EH (cell line): ENCODE measurements at regions not wholly inside any gene's neighbourhood (a gene's known extent, or its start where the extent isn't known, plus 50 kb on each side); places are given as distances from the start of the nearest gene placed in this dataset.
"Not testable (repeated sequence)": the region's sequence is repeated elsewhere in the genome, so short reads cannot be mapped to it uniquely, and the experiment has no call there.

Experiments used
- DNase-seq: peaks from one replicate; pipeline ENCODE4 v3.0.0-alpha.2; 2015; ENCODE audit warnings: low read depth

DNA sequence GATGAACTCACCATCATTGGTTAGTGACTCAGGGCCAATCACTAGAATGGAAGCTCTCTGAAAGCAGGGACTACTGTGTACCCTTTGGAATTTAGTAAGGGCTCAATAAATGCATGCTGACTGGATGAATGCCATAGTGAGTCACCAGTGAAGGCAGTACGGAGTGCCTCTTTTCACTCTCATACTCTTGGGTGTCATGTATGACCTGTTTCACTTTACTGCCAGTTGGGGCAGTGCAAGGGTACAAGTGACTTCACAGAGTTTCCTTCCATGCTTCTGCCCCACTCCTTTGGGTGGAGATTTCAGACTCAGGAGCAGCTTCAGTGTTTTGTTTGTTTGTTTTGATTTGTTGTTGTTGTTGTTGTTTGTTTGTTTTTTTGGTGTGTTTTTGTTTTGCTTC lies 57.7 kb downstream of the SOX3 start:
- no peak for DNase-seq

DNA sequence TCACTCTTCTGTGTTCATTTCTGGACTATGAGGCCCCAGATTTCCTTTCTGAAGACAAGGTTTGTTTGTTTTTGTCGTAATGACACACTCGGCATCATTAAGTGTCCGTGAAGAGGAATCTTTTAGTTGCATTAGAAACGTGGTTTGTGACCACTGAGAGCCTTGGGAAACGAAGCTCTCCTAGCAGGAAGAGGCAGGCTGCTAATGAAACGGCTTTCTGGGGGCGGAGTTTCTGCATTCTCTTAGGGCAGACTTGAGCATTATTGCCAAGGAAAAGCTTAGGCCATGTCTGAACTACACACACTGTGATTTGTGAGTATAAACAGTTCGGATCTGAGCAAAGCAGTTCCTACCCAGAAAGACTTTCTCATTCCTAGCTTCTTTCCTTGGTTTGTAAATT lies 64.0 kb downstream of the SOX3 start:
- DNase-seq: peak; percentile 0

DNA sequence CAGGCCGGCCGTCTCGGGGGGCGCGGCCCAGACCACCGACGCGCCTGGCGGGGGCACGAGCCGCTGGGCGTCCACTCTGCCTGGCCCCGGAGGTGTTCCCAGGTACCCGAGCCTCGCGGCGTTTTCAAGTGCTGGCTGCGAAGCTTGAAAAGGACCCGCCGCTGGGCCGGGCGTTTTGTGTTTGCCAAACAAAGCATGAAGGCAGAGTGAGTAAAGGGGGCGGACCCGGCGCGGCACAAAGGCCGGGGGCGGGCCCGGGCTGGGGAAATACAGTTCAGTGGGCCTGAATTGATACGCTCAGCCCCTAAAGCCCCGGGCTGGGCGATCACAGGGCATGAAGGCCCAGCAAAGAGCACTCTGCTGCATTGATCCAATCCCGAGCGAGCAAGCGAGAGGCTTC lies 65.4 kb downstream of the SOX3 start:
- DNase-seq: no peak

DNA sequence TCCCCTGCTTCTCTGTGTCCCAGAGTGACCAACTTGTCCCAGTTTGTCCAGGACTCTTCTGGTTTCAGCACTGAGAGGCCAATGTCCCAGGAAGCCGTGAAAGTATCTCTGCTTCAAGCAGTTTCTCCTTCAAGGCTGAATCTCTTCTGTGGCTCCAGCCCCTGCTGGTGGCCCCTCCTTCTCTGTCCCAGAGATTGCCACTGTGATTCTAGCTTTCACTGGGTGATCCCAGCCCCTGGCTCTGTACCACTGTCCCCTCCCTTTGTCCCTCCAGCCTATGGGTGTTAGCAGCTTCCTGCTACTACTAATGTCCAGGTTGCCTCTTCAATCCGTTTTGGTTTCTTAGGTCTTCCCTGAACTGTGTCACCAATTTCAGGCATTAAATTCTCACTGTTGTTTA lies 70.5 kb downstream of the SOX3 start:
- no peak for DNase-seq

DNA sequence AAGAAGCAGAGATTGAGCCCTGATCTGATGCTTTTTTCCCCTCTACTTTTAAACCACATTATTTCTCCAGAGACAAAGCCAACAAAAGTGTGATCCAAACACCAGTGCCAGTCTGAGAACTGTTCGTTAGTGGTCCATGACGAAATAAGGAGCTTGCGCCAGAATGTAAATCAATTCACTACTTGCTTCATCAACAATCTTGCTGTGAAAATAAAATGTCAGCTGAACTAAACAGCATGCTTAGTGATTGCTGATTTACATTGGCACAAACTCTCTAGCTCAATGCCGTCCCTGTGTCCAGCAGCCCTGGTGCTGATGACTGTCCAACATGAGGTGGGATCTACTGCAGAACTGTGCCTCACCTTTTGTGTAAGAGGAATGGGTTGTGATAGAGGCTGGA lies 71.3 kb downstream of the SOX3 start:
- no peak for DNase-seq

DNA sequence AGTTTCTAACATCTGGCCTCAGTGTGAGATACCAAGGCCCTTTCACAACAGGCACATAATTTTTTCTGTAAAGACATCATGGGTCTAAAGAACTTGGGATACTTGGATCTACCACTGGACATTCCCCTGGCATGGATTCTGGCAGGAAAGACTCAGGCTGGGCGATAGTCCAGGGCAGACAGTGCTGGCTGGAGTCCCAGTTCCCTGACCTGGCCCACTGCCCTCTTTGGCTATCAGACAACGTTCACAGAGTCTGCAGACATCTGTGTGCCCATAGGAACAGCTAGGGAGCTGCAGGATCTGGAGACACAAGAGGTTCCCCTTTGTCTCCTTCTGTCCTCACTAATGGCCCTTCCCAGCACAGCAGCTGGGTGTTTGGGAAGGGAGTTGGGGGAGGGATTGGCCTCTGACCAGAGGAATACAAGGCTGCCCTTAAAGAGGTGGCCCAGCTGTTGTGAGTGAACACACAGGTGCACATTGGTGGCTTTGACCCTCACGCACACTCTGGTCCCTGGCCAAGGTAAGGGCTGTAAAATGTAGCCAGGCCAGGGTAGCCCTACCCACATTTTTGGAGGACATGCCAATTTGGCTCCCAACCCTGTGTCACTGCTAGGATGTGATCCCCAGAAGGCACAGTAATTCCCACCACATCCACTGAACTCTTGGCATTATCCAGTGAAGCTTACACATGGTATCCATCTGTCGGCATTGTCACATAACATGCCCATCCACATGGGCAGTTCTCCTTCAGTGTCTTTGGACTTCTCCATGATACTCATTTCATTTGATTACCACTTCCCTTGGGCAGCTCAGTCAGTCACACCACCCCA lies 72.3 kb downstream of the SOX3 start:
- DNase-seq: no peak

DNA sequence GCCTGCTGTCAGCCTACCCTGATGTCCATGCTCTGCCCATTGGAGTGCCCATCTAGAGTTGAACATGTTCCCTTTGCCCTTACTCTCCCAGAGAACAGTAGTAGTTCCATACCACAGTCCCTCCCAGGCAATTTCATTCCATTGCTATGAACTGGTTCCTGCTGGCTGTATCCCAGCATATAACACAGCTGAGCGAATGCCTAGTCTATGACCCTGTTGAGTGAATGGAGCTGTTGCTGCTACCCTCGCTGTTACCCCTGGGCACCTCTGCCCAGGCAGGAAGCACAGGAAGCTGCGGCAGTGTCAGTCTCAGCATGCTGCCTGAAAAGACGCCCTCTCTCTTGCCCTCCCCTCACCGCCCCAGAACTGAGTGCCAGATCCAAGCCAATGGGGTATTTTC lies 73.3 kb downstream of the SOX3 start:
- DNase-seq: no peak

DNA sequence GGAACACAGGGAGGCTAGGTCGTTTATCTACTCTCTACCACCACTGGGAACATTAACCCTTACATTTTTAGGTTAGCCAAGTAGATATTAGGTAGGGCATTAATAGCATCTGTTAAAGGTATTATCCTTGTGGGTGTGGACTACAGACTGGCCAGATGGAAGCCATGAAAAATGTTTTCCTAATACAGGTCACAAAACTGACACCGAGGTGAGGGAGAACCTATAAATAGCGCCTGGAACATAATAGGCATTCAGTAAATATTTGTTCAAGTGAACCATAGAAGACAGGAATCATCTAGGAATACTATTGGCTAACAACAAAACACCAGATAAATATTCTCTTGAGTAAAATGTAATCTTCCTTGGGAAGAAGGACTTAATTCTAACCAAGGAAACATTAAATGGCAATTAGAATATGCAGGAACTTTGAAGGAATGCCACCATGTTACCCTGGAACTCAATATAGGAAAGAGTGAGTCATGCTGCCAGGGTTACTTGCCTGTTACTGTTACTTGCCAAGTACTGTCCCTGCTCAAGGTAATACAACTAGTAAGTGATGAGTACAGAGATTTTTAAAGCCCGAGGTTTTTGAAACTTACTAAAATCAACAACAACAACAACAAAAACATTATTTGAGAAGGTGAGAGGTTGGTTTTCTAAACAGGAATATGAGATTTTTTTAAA lies 79.0 kb downstream of the SOX3 start:
- no peak for DNase-seq

DNA sequence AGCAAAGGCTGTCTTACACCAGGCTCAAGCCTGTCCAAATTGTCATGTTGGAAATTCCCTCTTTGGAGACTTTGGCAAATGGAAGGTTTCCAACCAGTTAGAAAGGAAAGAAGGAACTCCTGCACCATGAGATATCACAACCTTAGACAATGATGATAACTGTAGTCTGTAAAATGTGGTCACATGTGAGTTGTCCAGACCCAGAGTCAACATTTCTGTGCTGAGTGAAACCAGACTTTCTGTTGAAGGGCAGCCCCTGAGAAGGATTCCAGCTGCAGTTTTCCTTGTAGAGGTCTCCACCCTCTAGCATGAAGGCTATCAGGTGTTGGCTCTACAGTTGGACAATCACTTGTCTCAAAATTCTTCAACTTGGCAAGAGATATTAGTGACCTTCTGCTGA lies 82.4 kb downstream of the SOX3 start:
- DNase-seq: no peak

DNA sequence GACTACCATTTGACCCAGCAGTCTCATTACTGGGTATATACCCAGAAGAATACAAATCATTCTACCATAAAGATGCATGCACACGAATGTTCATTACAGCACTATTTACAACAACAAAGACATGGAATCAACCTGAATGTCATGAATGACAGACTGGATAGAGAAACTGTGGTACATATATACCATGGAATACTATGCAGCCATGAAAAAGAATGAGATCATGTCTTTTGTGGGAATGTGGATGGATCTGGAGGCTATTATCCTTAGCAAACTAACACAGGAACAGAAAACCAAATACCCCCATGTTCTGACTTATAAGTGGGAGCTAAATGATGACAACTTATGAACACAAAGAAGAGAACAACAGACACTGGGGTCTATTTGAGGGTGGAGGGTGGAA lies 102.7 kb downstream of the SOX3 start:
- DNase-seq: not testable (repeated sequence)

DNA sequence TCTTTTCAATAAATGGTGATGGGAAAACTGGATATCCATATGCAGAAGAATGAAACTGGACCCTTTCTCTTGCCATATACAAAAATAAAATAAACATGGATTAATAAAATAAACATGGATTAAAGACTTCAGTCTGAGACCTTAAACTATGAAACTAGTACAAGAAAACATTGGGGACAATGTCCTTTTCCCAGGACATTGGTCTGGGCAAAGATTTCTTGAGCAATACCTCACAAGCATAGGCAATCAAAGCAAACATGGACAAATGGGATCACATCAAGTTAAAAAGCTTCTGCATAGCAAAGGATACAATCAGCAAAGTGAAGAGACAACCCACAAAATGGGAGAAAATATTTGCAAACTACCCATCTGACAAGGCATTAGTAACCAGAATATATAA lies 108.5 kb downstream of the SOX3 start:
- DNase-seq: not testable (repeated sequence)

DNA sequence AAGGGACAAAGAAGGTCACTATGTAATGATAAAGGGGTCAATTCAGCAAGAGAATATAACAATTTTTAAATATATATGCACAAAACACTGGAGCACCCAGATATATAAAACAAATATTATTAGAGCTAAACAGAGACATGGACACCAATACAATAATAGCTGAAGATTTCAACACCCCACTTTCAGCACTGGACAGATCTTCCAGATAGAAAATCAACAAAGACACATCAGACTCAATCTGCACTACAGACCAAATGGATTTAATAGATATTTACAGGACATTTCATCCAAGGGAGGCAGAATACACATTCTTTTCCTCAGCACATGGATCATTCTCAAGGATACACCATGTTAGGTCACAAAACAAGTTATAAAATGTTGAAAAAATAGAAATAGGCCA lies 111.4 kb downstream of the SOX3 start:
- DNase-seq: no peak

DNA sequence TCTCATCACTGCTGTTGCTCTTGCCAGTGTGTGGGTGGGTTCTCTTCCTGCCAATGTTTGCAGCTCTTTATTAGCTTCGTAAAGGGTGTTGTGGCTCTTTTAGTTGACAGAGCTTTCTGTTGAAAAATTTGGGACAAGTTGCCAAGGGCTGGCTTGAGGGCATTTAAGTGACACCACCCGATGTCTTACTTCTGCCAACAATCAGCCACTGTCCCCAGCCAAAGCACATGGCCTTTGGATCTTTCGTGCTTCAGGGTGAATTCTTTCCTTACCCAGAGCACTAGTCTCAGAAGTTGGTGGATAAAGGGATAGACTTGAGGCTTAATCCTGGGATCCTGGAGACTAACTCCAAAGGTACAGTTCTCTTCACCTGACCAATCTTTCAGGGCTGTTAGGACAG lies 113.6 kb downstream of the SOX3 start:
- no peak for DNase-seq

DNA sequence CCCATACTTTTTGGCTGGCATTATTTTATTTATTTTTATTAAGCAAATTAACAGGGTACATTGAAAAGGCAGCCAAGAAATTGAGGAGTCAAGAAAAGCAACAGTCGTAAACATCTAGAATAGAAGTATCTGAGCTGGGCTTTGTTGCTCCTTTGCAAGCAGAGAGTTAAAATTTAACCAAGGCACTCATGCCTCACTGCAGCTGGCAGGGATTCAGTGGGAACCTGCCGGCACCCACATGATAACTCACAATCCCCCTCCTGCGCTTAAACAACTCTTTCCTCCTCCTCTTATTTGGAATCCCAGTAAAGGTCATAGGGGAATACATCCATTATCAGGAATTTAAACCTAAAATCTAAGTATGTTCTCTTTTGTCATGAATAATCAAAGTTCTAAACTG lies 115.5 kb downstream of the SOX3 start:
- DNase-seq: no peak

DNA sequence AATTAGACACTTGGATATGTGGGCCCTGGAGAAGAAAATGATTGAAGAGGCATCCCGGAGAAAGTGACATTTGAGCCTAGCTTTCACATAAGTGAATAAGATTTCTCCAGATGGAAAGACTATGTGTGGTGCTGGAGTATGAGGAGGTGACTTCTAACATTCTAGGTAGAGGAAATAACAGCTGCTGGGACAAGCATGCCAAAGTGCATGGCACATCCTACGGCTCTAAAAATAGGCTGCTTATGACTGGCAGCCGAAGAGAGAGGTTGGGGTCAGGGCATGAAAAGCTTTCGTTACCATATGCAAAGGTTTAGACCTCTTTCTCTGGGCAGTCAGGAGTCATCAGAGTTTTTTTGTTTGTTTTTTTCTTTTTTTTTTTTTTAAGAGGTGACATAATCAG lies 142.0 kb downstream of the SOX3 start:
- no peak for DNase-seq

DNA sequence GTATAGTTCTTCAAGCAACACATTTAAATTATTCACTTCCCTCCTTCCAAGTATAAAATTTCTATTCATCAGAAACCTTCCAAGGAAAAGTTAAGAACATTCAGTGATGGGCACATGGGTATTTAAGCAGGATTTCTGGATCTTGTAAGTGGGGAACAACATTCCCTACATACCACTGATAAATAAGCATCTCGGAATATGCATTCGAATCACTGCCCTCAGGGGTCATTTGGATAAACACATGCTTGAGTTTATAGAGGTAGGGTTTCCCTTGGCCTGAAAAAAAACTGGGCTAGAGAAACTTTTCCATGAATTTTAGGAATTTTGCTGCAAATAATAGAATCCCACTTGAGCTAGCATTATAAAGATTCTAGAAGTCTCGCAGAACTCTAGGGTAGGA lies 143.9 kb downstream of the SOX3 start:
- DNase-seq: no peak

DNA sequence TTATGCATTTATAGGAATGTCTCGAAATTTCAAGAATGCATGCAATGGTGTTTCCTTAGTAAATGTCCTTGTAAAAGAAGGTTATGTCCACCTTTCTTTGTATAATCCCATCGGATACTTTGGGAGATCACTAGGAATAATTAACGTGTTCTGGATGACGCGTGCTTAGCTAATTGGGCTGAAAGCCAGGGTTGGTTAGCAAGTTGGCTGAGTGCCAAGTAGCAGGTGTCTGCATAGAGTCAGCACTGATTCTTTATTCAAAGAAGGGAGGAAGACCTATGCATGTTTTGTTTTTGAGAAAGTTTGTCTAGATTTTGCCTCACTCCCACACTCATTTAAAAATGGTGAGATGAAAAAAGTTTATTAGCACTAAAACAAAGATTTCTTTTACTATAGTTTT lies 144.6 kb downstream of the SOX3 start:
- DNase-seq: no peak

DNA sequence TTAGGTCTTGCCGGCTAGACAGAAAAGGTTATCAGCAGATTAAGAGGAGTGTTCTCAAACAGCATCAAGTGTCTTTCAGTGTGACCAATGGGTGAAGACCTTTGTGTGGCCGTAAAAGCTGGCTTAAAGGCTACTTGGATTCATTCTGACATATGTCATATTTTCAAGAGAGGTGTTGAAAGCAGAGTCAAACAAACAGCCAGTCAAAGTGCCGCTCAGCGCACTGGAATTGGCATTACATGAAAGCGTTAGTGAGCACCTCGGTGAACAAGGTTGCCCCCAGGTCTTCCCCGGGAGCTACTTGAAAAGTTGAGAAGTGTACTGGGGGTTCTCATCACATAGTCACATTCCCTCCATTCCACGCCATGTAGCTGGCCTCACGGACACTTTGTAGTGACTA lies 148.9 kb downstream of the SOX3 start:
- no peak for DNase-seq

DNA sequence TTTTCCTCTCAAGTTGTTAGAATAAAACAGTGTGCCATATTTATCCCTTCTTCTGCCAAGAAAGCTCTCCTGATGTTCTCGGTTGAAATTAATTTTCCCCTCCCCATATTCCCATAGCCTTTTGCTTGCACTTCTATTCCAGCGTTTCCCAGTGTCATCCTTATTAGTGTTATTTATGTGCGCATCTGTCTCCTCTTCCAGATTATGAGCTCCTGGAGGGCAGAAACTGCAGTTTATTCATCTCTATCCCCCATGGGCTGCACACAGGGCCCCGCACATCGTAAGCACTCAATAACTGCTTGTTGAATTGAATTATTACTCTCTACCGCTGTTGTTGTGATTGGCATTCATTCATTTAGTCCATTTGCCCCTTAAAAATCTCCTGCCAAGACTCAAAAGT lies 149.4 kb downstream of the SOX3 start:
- no peak for DNase-seq

DNA sequence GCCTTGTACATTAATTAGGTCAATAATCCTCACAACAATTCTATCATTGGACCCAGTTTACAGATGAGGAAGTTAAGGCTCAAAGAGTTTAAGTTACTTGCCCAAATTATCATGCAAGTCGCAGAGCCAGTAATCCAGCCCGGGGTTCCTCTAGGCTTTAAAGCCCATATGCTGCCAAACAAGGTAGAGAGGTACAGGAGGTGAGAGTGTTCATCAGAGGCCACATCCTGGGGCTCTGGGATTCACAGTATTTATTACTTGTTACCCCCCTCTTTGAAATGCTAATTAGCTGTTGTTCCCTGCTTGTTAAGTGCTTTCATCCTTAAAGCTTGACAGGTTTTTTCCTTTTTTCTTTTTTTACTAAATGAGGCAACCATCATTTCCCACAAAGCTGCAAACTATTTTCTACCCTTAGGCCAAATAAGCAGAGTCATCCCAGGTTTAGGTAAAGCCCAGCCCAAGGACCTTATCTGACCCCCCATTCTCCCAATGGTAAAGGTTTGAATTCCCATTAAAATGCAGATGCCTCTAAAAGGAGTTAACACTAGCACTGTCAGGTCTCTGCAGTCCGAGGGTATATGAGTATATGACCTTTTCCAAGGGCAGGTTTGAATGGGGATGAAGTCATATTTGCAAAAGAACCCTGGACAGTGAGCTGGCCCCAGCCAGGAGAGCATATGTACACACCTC lies 150.3 kb downstream of the SOX3 start:
- no peak for DNase-seq

DNA sequence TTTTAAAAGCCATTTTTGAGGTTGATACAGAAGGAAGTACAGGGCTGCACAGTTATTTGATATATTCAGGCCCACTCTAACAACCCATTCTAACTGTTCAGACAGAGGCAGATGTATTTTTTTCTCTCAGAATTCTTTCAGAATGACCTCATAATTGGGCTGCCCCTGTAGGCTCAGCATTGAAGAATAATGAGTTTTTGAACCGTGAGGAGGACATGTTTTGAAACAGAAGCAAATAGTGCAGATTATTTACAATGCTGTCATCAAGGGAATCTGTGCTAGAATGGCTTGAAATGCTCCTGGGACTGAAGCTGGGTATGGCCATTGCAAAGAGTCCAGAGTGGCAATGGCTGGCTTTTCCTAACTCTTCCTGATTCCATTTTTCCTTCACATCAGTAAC lies 158.1 kb downstream of the SOX3 start:
- no peak for DNase-seq

DNA sequence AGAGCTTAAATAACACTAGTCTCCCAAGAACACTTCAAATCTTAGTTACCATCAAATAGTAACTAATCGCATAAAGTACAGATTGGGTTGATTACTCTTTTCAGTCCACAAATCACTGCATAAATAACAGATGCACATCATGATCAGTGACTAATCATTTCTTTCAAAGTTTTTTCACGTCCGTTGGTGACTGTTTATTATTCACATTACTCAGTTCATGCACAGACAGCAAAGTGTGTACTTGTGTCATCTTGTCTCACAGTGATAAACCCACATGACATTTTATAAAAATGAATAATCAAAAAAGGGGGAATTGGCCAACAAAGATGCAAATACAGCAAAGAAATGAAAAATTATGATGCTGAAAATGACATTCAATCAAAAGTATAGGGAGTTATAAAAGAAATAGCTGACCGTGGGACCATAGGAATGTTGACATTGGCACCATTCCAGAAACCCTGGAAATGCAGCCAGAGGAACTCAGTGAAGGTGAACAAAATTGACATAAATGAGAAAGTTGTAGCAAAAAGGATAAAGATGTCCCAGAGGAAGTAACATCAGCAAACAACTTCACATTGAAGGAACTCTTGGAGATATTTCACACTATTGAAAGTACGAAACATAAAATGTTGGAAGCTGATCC lies 161.5 kb downstream of the SOX3 start:
- DNase-seq: no peak

DNA sequence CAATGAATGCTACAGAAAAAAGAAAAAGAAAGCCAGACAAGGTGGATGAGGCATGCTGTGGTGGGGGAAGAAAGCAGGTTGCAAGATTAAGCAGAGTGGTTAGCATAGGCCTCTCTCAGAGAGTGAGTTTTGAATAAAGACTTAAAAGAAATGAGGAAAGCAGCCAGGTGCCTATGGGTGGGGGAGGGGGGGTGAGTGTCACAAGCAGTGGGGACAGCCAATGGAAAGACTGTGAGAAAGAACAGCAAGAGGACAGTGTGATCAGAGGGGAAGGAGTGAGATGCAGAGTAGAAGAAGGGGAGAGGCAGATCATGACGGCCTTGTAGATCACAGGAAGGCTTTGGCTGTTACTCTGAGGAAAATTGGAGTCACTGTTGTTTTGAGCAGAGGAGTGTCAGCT lies 162.5 kb downstream of the SOX3 start:
- no peak for DNase-seq
